Spleen (tissue), 7 donors: ENCODE measurements at regions not wholly inside any gene's neighbourhood (a gene's known extent, or its start where the extent isn't known, plus 50 kb on each side); places are given as distances from the start of the nearest gene placed in this dataset.

Source experiments
- CTCF ChIP-seq, 11 experiments: fragments of 200-600 bp in 7 of 11; fragments of 450-650 bp in 4 of 11; sonication (generic) in 4 of 11; IDR thresholded peaks in 8 of 11; conservative IDR thresholded peaks in 3 of 11; 1 replicate in 7 of 11; 2 replicates in 4 of 11; pipeline versions ENCODE4 v1.4.0 to v1.8.0; 2016 to 2021; ENCODE audit warnings: antibody characterized with exemption in 11 of 11, inconsistent platforms in 4 of 11, mild to moderate bottlenecking in 1 of 11
- POLR2A ChIP-seq, 3 donors: fragments of 450-650 bp; IDR thresholded peaks; one replicate each; pipeline ENCODE4 v1.5.1; 2017; ENCODE audit warnings: antibody characterized with exemption in 3 of 3, mild to moderate bottlenecking in 1 of 3
- donor health status: DM: no; HTN: no; CAD: no; lungs with moderate emphysema.
- donor health status: DM: no; HTN: no; CAD: no.
- donor health status: DM: no; HTN: no; CAD: no.

GRCh38 chr20:47855799-47856198, 70.5 kb upstream of the SULF2 start:
- TF ChIP-seq POLR2A (IDR thresholded peaks at IDR 0.05) (no peak), CTCF (IDR thresholded peaks at IDR 0.05 in 8 of 11, conservative IDR thresholded peaks at IDR 0.05 in 3 of 11) (no peak)
